HEK293T (cell line): ENCODE measurements at regions not wholly inside any gene's neighbourhood (a gene's known extent, or its start where the extent isn't known, plus 50 kb on each side); places are given as distances from the start of the nearest gene placed in this dataset.
"Not testable (repeated sequence)": the region's sequence is repeated elsewhere in the genome, so short reads cannot be mapped to it uniquely, and the experiment has no call there.

Source experiments
- CTCF ChIA-PET: fragments of 350-600 bp; formaldehyde crosslinking; extraction: SDS; loops from one replicate; lab custom pipeline; 2021; ENCODE audit warnings: antibody characterized with exemption, inconsistent platforms; lab: Yijun Ruan, JAX
- POLR2A ChIA-PET: fragments of 350-600 bp; formaldehyde crosslinking; extraction: SDS; loops from one replicate; lab custom pipeline; 2020; ENCODE audit warnings: antibody characterized with exemption, inconsistent platforms; lab: Yijun Ruan, JAX
- DNase-seq: peaks from one replicate; pipeline ENCODE4 v3.0.0; 2012; ENCODE audit warnings: mixed read lengths; ENCODE audit errors: extremely low spot score
- ARNT ChIP-seq: fragments of 450-650 bp; IDR thresholded peaks from 2 replicates; pipeline ENCODE4 v1.6.1; 2017; ENCODE audit warnings: mild to moderate bottlenecking
- BHLHE40 ChIP-seq: fragments of 450-650 bp; IDR thresholded peaks from 2 replicates; pipeline ENCODE4 v1.6.1; 2016; ENCODE audit warnings: mild to moderate bottlenecking, moderate library complexity, borderline replicate concordance
- CTBP1 ChIP-seq: fragments of 450-650 bp; IDR thresholded peaks from 2 replicates; pipeline ENCODE4 v1.6.1; 2016; ENCODE audit warnings: borderline replicate concordance
- ELF4 ChIP-seq: fragments of 450-650 bp; IDR thresholded peaks from 2 replicates; pipeline ENCODE4 v1.6.1; 2017; ENCODE audit warnings: antibody characterized with exemption
- FOXA1 ChIP-seq: fragments of 450-650 bp; IDR thresholded peaks from 2 replicates; pipeline ENCODE4 v1.6.1; 2016; ENCODE audit warnings: mild to moderate bottlenecking
- FOXK2 ChIP-seq: fragments of 450-650 bp; IDR thresholded peaks from 2 replicates; pipeline ENCODE4 v1.6.1; 2016; ENCODE audit warnings: mild to moderate bottlenecking
- FOXM1 ChIP-seq: fragments of 450-650 bp; IDR thresholded peaks from 2 replicates; pipeline ENCODE4 v1.6.1; 2017; ENCODE audit warnings: mild to moderate bottlenecking, borderline replicate concordance
- HDGF ChIP-seq: fragments of 450-650 bp; IDR thresholded peaks from 2 replicates; pipeline ENCODE4 v1.6.1; 2017; ENCODE audit warnings: antibody characterized with exemption, borderline replicate concordance
- L3MBTL2 ChIP-seq: fragments of 450-650 bp; conservative IDR thresholded peaks from 2 replicates; pipeline ENCODE4 v1.6.1; 2016; ENCODE audit warnings: mild to moderate bottlenecking
- LEF1 ChIP-seq: fragments of 450-650 bp; IDR thresholded peaks from 2 replicates; pipeline ENCODE4 v1.6.1; 2017; ENCODE audit warnings: mild to moderate bottlenecking, borderline replicate concordance
- NFRKB ChIP-seq: fragments of 450-650 bp; IDR thresholded peaks from 2 replicates; pipeline ENCODE4 v1.6.1; 2016; ENCODE audit warnings: mild to moderate bottlenecking, moderate library complexity
- SP1 ChIP-seq: fragments of 450-650 bp; IDR thresholded peaks from 2 replicates; pipeline ENCODE4 v1.6.1; 2017
- SUZ12 ChIP-seq: fragments of 450-650 bp; IDR thresholded peaks from 2 replicates; pipeline ENCODE4 v1.6.1; 2016; ENCODE audit warnings: mild to moderate bottlenecking
- TARDBP ChIP-seq: fragments of 450-650 bp; IDR thresholded peaks from 2 replicates; pipeline ENCODE4 v1.6.1; 2016
- ZNF384 ChIP-seq: fragments of 450-650 bp; IDR thresholded peaks from 2 replicates; pipeline ENCODE4 v1.6.1; 2016
- TF ChIP-seq, protein P1 (sequence below): fragments of 450-650 bp; IDR thresholded peaks from 2 replicates; pipeline ENCODE4 v1.6.1; 2016

DNA sequence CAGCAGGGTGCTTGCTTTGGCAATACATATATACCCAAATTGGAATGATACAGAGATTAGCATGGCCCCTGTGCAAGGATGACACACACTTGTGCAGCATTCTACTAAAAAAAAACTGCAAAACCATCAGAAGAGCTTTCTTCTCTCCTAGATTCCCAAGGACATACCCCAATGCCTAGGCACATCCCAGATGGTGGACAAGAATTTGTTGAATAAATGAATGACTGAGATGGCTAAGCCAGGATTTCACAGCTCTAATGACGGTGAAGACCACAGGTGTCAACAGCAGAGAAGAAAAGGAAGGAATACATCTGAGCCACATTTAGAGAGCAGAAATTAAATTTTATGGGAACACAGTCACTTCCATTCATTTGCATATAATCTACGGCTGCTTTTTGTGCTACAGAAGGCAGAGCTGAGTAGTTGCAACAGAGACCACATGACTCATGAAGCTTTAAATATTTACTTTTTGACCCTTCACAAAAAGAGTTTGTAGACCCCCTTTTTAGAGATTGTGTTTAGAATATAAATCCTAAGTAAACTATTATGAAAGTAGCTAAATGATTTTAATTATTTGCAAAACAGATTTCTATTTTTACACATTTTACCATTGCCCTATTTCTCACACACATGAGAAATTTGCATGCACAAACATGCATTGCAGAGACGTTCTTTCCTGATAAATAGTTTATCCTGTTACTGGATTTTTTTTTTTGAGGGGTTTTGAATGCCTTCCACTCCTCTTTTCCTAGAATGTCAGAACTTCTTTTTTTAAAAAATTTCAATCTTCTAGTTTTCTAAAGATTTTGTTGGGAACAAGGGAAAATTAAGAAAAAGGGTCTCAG, 119.0 kb downstream of the PMAIP1 start:
- DNase-seq = no peak
- CTCF ChIA-PET = no interaction called here
- POLR2A ChIA-PET = no interaction called here
- no peak for TF ChIP-seq LEF1
- TF ChIP-seq, protein P1, sequence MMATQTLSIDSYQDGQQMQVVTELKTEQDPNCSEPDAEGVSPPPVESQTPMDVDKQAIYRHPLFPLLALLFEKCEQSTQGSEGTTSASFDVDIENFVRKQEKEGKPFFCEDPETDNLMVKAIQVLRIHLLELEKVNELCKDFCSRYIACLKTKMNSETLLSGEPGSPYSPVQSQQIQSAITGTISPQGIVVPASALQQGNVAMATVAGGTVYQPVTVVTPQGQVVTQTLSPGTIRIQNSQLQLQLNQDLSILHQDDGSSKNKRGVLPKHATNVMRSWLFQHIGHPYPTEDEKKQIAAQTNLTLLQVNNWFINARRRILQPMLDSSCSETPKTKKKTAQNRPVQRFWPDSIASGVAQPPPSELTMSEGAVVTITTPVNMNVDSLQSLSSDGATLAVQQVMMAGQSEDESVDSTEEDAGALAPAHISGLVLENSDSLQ = no peak
- no peak for TF ChIP-seq NFRKB
- no peak for TF ChIP-seq TARDBP
- no peak for TF ChIP-seq L3MBTL2
- TF ChIP-seq CTBP1 = no peak
- no peak for TF ChIP-seq ELF4

GRCh38 chr18:60018134-60018533, 118.3 kb downstream of the PMAIP1 start:
- CTCF ChIA-PET, DNase-seq, POLR2A ChIA-PET: not testable (repeated sequence)

DNA sequence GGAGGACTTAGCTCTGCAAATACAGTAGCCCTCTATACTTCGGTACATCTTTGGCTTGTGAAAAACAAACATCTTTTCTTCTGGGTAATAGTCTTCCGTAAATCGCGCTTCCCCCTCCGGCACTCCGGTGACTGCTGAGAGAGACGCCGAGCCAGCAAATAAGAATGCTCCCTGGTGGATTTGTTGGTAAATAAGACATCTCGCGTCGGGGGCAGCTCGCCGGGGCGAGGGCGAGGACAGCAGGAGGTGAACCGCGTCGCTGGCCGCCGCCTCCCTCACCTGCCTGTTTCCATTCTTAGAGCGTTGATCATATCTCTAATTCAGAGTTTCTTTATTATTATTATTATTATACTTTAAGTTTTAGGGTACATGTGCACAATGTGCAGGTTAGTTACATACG, 117.6 kb downstream of the PMAIP1 start:
- ChIA-PET POLR2A (no interaction called here), CTCF (no interaction called here)
- DNase-seq = no peak
- TF ChIP-seq NFRKB (no peak), CTBP1 (no peak), ELF4 (no peak), HDGF (no peak), BHLHE40 (no peak), ZNF384 (no peak), ARNT (no peak), FOXA1 (no peak), FOXK2 (no peak), FOXM1 (no peak), SP1 (no peak), LEF1 (no peak), L3MBTL2 (no peak), TARDBP (no peak)
- TF ChIP-seq, protein P1 = no peak

DNA sequence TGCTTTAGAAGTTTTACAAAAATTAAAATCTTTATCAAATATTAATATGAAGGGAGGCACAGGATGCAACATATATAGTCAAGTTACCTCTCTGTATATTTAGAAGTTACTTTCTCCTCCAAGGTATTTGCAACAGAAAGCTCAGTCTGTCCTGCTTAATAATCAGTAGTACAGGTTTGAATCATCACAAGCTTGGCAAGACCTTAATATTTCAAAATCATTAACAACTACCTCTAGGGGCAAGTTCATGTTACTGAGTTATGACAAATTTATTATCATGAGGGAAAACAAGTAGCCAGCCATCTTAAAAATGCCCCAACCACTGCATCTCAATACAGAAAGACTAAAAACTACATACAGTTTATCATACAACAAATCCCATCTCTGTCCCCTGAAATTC, 116.0 kb downstream of the PMAIP1 start:
- DNase-seq, CTCF ChIA-PET, POLR2A ChIA-PET: not testable (repeated sequence)

GRCh38 chr18:60013148-60013547, 113.4 kb downstream of the PMAIP1 start:
- CTCF ChIA-PET, POLR2A ChIA-PET, DNase-seq: not testable (repeated sequence)

DNA sequence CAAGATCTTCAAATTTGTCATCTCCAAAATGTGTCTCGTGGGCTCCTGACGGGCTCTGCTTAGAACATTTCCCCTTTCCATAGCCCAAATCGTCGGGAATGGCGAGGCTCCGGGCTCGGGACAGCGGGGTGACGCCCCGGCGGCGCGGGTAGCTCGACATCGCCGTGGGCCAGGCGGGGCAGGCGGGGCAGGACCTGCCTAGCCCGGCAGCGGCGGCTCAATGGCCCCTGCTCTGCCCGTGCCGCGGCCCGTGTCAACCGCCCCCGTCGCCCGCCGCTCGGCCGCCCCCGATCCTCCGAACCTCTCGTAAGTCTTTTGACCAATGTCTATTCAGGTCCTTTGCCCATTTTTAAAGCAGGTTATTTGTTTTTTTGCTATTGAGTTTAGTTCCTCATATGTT, 111.2 kb downstream of the PMAIP1 start:
- no peak for DNase-seq
- ChIA-PET POLR2A (no interaction called here), CTCF (no interaction called here)
- TF ChIP-seq SP1 (no peak), BHLHE40 (no peak), L3MBTL2 (no peak), NFRKB (no peak), FOXK2 (no peak), HDGF (no peak), ELF4 (no peak), SUZ12 (no peak), LEF1 (no peak), FOXM1 (no peak), TARDBP (no peak), CTBP1 (no peak), ARNT (no peak), FOXA1 (no peak), ZNF384 (no peak)
- TF ChIP-seq, protein P1 = no peak

DNA sequence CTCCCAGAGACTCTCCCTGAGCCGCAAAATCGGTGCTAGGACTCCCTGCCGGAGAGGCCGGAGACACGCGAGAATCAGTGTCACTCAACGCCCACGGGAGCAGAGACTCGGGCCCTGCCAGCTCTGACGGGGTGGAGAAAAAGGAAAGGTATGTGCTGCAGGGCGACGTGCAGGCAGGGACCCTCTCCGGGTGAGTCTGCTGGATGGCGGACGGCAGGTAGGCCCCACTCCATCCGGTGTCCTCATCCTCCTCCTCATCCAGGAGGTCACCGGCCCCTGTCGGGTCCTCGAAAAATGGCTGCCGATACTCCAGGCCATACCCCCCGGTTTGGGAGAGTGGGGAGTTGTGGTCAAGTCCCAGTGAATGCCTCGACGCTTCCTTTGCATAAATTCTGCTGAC, 110.7 kb downstream of the PMAIP1 start:
- no peak for TF ChIP-seq CTBP1
- TF ChIP-seq FOXA1 = no peak
- TF ChIP-seq, protein P1 = no peak
- no peak for TF ChIP-seq SUZ12
- no peak for TF ChIP-seq FOXM1
- TF ChIP-seq L3MBTL2 = no peak
- TF ChIP-seq ELF4 = no peak
- no peak for TF ChIP-seq LEF1
- no peak for TF ChIP-seq NFRKB
- no peak for TF ChIP-seq HDGF
- TF ChIP-seq ZNF384 = no peak
- TF ChIP-seq SP1 = no peak
- TF ChIP-seq ARNT = no peak
- no peak for TF ChIP-seq TARDBP
- no peak for TF ChIP-seq BHLHE40
- no peak for TF ChIP-seq FOXK2
- no peak for DNase-seq
- ChIA-PET POLR2A (no interaction called here), CTCF (no interaction called here)
